Bronchial epithelial cell (primary cell): ENCODE measurements at regions not wholly inside any gene's neighbourhood (a gene's known extent, or its start where the extent isn't known, plus 50 kb on each side); places are given as distances from the start of the nearest gene placed in this dataset.
"Not testable (repeated sequence)": the region's sequence is repeated elsewhere in the genome, so short reads cannot be mapped to it uniquely, and the experiment has no call there.

Source experiments
- DNase-seq: peaks from one replicate; pipeline ENCODE4 v3.0.0-alpha.2; 2010; ENCODE audit warnings: low read depth
- FAIRE-seq: peaks from 2 replicates; lab custom pipeline; 2011; peaks lifted over from hg19 to GRCh38; lab: Jason Lieb, UNC
- H3K27me3 ChIP-seq: 2 replicates; pipeline ENCODE4 v1.5.1; 2011; ENCODE audit warnings: low read length; ENCODE audit not compliant: control insufficient read depth, insufficient read depth
- H3K36me3 ChIP-seq: 2 replicates; pipeline ENCODE4 v1.5.1; 2011; ENCODE audit warnings: low read length; ENCODE audit not compliant: control insufficient read depth, insufficient read depth
- H3K4me3 ChIP-seq: 2 replicates; pipeline ENCODE4 v1.5.1; 2011; ENCODE audit warnings: mild to moderate bottlenecking, low read depth, low read length, control low read depth
- TF ChIP-seq, protein P1 (sequence below): IDR thresholded peaks from 2 replicates; pipeline ENCODE4 v1.5.1; 2011; ENCODE audit warnings: mild to moderate bottlenecking, moderate library complexity, low read length, control low read depth, inconsistent platforms; ENCODE audit not compliant: insufficient read depth, severe bottlenecking

GRCh38 chr1:213513006-213513405 is 462.0 kb downstream of the RPS6KC1 start:
- Histone ChIP-seq H3K4me3 (no peak overlapping the region), H3K27me3 (no peaks in the 10 kb centered on the region), H3K36me3 (no peaks in the 10 kb centered on the region)
- FAIRE-seq (no peak), DNase-seq (no peak)
- TF ChIP-seq, protein P1, sequence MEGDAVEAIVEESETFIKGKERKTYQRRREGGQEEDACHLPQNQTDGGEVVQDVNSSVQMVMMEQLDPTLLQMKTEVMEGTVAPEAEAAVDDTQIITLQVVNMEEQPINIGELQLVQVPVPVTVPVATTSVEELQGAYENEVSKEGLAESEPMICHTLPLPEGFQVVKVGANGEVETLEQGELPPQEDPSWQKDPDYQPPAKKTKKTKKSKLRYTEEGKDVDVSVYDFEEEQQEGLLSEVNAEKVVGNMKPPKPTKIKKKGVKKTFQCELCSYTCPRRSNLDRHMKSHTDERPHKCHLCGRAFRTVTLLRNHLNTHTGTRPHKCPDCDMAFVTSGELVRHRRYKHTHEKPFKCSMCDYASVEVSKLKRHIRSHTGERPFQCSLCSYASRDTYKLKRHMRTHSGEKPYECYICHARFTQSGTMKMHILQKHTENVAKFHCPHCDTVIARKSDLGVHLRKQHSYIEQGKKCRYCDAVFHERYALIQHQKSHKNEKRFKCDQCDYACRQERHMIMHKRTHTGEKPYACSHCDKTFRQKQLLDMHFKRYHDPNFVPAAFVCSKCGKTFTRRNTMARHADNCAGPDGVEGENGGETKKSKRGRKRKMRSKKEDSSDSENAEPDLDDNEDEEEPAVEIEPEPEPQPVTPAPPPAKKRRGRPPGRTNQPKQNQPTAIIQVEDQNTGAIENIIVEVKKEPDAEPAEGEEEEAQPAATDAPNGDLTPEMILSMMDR, result no peak

DNA sequence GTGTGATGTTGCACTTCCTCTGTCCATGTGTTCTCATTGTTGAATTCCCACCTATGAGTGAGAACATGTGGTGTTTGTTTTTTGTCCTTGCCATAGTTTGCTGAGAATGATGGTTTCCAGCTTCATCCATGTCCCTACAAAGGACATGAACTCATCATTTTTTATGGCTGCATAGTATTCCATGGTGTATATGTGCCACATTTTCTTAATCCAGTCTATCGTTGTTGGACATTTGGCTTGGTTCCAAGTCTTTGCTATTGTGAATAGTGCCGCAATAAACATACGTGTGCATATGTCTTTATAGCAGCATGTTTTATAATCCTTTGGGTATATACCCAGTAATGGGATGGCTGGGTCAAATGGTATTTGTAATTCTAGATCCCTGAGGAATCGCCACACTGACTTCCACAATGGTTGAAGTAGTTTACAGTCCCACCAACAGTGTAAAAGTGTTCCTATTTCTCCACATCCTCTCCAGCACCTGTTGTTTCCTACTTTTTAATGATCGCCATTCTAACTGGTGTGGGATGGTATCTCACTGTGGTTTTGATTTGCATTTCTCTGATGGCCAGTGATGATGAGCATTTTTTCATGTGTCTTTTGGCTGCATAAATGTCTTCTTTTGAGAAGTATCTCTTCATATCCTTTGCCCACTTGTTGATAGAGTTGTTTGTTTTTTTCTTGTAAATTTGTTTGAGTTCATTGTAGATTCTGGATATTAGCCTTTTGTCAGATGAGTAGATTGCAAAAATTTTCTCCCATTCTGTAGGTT is 463.6 kb downstream of the RPS6KC1 start:
- not testable (repeated sequence) for H3K4me3 ChIP-seq, DNase-seq, H3K36me3 ChIP-seq, FAIRE-seq, H3K27me3 ChIP-seq

GRCh38 chr1:213519098-213519497 is 468.1 kb downstream of the RPS6KC1 start:
- Histone ChIP-seq H3K36me3 (no peaks in the 10 kb centered on the region), H3K4me3 (no peak overlapping the region), H3K27me3 (no peaks in the 10 kb centered on the region)
- TF ChIP-seq, protein P1, result no peak
- no peak for FAIRE-seq
- DNase-seq, result no peak

GRCh38 chr1:213521206-213521605 is 466.6 kb upstream of the PROX1 start:
- no peak overlapping the region for H3K4me3 ChIP-seq
- no peak for FAIRE-seq
- TF ChIP-seq, protein P1, result no peak
- no peak for DNase-seq
- no peaks in the 10 kb centered on the region for H3K36me3 ChIP-seq
- no peaks in the 10 kb centered on the region for H3K27me3 ChIP-seq

- Histone ChIP-seq H3K36me3 (no peaks in the 10 kb centered on the region), H3K27me3 (no peaks in the 10 kb centered on the region), H3K4me3 (no peak overlapping the region)
- TF ChIP-seq, protein P1, result no peak
- FAIRE-seq (no peak), DNase-seq (no peak)
These were observed 463.9 kb upstream of the PROX1 start for GRCh38 chr1:213523781-213524398.

- Histone ChIP-seq H3K36me3 (no peaks in the 10 kb centered on the region), H3K27me3 (no peaks in the 10 kb centered on the region), H3K4me3 (no peak overlapping the region)
- no peak for FAIRE-seq
- no peak for DNase-seq
- TF ChIP-seq, protein P1, result no peak
These were observed 461.5 kb upstream of the PROX1 start for GRCh38 chr1:213526306-213526705.
